Thyroid gland (tissue), 4 donors: ENCODE measurements at regions not wholly inside any gene's neighbourhood (a gene's known extent, or its start where the extent isn't known, plus 50 kb on each side); places are given as distances from the start of the nearest gene placed in this dataset.

ENCODE experiments used
- POLR2A ChIP-seq, 2 donors: fragments of 450-650 bp; IDR thresholded peaks; one replicate each; pipeline ENCODE4 v1.6.1; 2017; ENCODE audit warnings: antibody characterized with exemption in 2 of 2, mild to moderate bottlenecking in 2 of 2, moderate library complexity in 1 of 2
- TF ChIP-seq, protein P1 (sequence below), 6 experiments: fragments of 200-600 bp in 3 of 6; fragments of 450-650 bp in 3 of 6; sonication (generic) in 3 of 6; IDR thresholded peaks; one replicate each; pipeline ENCODE4 v1.5.1; 2016 to 2019; ENCODE audit warnings: antibody characterized with exemption in 6 of 6, mild to moderate bottlenecking in 2 of 6, inconsistent platforms in 1 of 6, moderate library complexity in 1 of 6

GRCh38 chr22:23501708-23502107 is 78.4 kb downstream of the IGLL1 start:
- TF ChIP-seq, protein P1, sequence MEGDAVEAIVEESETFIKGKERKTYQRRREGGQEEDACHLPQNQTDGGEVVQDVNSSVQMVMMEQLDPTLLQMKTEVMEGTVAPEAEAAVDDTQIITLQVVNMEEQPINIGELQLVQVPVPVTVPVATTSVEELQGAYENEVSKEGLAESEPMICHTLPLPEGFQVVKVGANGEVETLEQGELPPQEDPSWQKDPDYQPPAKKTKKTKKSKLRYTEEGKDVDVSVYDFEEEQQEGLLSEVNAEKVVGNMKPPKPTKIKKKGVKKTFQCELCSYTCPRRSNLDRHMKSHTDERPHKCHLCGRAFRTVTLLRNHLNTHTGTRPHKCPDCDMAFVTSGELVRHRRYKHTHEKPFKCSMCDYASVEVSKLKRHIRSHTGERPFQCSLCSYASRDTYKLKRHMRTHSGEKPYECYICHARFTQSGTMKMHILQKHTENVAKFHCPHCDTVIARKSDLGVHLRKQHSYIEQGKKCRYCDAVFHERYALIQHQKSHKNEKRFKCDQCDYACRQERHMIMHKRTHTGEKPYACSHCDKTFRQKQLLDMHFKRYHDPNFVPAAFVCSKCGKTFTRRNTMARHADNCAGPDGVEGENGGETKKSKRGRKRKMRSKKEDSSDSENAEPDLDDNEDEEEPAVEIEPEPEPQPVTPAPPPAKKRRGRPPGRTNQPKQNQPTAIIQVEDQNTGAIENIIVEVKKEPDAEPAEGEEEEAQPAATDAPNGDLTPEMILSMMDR (IDR thresholded peaks at IDR 0.05): no peak
- no peak for TF ChIP-seq POLR2A (IDR thresholded peaks at IDR 0.05)
